Left colon (tissue), 2 donors: ENCODE measurements at regions not wholly inside any gene's neighbourhood (a gene's known extent, or its start where the extent isn't known, plus 50 kb on each side); places are given as distances from the start of the nearest gene placed in this dataset.

Experiments
- ATAC-seq: fragments of 200-7000 bp; cut with Tn5 transposase; one replicate; pipeline ENCODE4 v1.9.1; 2020; ENCODE audit warnings: mild to moderate bottlenecking, moderate library complexity
- DNase-seq, 2 donors: peaks; one replicate each; pipeline ENCODE4 v3.0.0-alpha.2; 2020
- intact Hi-C, 2 donors: fragments of 100-400 bp; cut with DNase I in 1 of 2; cut with micrococcal nuclease in 1 of 2; formaldehyde crosslinking; loops; one replicate each; pipeline versions ENCODE4 v1.11.2 to v1.14.0; 2022; cut with DNase I, micrococcal nuclease
- donor health status: DM: no; HTN: no; CAD: no.
- donor health status: DM: yes; HTN: yes; CAD: no.

- no peak for DNase-seq
- intact Hi-C loops: no loop called here
- no peak for ATAC-seq
Observed at GRCh38 chr5:141779503-141779973, 97.5 kb upstream of the ARAP3 start.

GRCh38 chr5:141778683-141779082 is 96.7 kb upstream of the ARAP3 start:
- DNase-seq (no peak), ATAC-seq (no peak)
- intact Hi-C loops: no loop called here

GRCh38 chr5:141778206-141778605 is 96.2 kb upstream of the ARAP3 start:
- intact Hi-C loops: no loop called here
- ATAC-seq (no peak), DNase-seq (no peak)

GRCh38 chr5:141777711-141778110 is 95.7 kb upstream of the ARAP3 start:
- no peak for DNase-seq

GRCh38 chr5:141777130-141777529 is 95.1 kb upstream of the ARAP3 start:
- DNase-seq: no peak
- ATAC-seq: no peak
- intact Hi-C loops: no loop called here

More at GRCh38 chr5:141777711-141778110, 95.7 kb upstream of the ARAP3 start:
- intact Hi-C loops: no loop called here
- ATAC-seq: no peak

DNA sequence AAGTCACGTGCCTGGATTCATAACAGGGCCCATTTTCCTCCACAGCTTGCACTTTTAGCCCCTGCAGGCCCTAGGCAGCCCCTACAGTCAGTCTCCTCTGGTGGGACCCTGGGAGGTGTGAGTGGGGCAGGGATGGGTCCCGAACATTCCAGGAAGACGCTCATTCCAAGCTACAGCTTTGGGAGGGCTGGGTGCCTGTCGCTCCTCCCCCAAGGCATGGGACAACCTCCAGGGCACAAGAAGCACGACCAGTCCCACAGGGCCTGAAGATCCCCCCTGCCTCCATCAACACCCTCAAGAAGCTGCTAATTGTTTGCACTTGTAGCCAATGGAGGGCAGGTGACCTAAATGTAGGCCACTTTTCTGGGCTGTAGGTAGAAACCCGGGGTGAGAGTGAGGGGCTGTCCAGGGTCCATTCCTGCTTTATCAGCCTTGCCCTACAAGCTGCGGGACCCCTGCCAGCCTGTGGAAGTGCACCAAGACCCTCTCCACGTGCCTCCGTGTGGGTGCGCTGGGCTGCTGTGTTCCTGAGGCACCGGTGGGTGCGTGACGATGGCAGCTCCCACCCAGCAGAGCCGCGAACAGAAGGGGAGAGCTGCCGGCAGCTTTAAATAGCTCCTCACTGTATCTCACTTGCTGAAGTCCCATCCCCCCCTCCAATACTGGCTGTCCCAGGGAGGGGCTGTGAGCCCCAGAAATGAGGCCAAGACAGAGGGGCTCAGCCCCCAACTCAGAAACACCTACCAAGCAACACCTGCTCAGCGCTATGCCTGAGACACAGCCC is 91.9 kb upstream of the ARAP3 start:
- DNase-seq (no peak), ATAC-seq (no peak)
- intact Hi-C loops: no loop called here

GRCh38 chr5:141772281-141772680 is 90.3 kb upstream of the ARAP3 start:
- intact Hi-C loops: no loop called here
- ATAC-seq (no peak), DNase-seq (no peak)

- intact Hi-C loops: no loop called here
- DNase-seq: no peak
- no peak for ATAC-seq
Observed at GRCh38 chr5:141771562-141771961, 89.5 kb upstream of the ARAP3 start.

- ATAC-seq (no peak), DNase-seq (no peak)
- intact Hi-C loops: no loop called here
Observed at GRCh38 chr5:141771031-141771430, 89.0 kb upstream of the ARAP3 start.

GRCh38 chr5:141769671-141770070 is 87.6 kb upstream of the ARAP3 start:
- intact Hi-C loops: no loop called here
- no peak for DNase-seq
- ATAC-seq: no peak

DNA sequence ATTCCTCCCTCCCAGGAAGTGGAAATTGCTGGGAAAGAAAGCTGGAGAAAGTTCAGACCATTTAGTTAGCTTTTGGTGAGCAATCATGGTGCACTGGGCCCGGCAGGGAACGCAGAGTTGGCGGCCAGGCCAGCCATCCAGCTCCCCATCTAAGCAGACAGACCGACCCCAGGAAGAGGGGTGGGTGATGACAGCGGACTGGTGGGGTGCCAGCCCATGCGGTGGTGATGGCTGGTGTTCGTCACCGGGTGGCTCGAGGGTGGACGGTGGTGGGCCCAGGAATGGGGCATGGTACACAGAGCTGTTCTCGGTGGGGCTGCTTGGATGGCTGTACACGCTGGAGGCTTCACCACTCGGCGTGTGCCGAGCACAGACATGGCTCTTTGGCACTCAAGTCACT is 85.6 kb upstream of the ARAP3 start:
- DNase-seq (no peak), ATAC-seq (no peak)
- intact Hi-C loops: no loop called here

GRCh38 chr5:141765896-141766551 is 84.0 kb upstream of the ARAP3 start:
- intact Hi-C loops: no loop called here
- no peak for ATAC-seq
- DNase-seq: no peak

DNA sequence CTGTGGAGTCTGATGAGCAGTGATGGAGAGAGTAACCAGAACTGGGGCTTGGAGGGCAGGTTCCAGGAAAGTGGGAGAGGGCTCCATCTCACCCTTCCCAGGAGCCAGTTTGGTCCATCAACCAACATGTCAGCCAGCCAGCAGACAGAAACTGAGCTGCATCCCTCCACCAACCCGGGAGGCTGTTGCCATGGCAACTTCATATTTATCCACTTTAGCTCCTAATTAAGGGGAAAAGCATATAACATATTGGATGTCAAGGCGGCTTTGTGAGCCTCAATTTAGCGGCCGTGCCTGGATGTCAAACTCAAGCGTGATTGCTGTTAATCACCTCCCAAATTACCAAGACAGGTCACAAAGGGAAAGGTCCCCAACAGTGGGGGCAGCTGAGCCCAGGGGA is 81.5 kb upstream of the ARAP3 start:
- intact Hi-C loops: no loop called here
- DNase-seq (no peak), ATAC-seq (no peak)

DNA sequence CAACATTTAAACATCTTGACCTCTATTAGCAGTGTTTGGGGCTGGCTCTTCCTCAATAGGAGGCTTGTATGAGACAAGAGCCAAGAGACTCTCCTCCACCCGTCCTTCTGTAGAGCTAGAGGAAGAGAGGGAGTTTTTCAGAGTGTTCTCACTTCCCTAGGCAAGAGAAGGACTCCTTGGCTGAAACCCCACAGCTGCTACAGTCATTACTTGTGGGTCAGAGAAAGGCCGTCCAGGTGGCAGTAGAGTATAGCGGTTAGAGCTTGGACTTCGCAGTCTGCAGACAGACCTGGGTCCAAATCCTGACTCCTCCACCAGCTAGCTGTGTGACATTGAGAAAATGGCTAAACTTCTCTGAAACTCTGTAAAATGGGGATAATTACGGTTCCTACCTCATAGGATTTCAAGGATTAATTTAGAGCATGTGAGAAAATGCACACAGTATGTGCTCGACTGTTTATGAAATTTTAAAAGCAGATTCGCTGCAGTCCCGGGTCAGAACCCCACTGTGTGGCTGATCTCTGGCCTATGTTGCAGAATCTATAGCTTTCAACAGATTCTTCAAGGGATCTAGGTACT is 80.8 kb upstream of the ARAP3 start:
- DNase-seq: no peak
- intact Hi-C loops: no loop called here
- peak; percentile 56 for ATAC-seq

DNA sequence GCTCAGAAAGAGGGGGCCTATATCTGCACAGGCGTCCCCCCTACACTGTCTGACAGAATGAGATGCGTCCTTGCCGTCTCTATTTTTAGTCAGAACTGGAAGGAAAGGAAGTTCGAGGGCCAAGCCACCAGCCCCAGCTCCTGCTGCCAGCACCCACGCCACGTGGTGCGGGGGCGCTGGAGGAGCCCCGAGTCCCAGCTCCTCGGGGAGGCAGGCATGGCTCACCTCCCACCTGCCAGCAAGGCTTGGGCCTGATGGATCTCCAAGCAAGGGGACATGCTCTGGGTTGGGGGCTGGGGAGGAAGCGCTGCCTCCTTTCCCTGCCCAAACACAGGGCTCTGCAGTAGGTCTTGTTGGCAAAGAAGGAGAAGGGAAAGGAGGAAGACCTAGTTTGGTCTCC is 80.3 kb upstream of the ARAP3 start:
- ATAC-seq (no peak), DNase-seq (no peak)
- intact Hi-C loops: no loop called here

GRCh38 chr5:141760753-141761152 is 78.7 kb upstream of the ARAP3 start:
- DNase-seq (no peak), ATAC-seq (no peak)
- intact Hi-C loops: no loop called here

DNA sequence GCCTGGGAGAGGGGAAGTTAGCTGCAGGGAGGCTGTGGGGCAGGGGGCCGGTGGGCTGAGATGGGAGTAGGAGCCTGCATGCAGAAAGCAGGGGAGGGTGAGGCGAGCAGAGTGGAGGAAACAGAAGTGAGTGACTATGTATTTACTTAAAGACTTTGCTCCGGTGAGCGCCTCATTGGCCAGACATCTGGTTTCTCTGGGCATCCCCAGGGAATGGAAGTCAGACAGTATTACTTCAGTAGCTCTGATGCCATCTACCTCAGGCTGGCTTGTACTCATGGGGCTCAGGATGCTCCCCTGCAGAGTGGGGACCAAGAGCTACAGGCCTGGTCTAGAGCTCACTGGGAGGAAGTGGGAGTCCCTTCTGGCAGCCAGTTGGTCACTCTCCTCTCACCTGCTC is 78.2 kb upstream of the ARAP3 start:
- intact Hi-C loops: no loop called here
- no peak for ATAC-seq

GRCh38 chr5:141758310-141758998 is 76.4 kb upstream of the ARAP3 start:
- no peak for DNase-seq
- intact Hi-C loops: no loop called here
- no peak for ATAC-seq

More for the DNA sequence above, 78.2 kb upstream of the ARAP3 start:
- no peak for DNase-seq

GRCh38 chr5:141757402-141757801 is 75.4 kb upstream of the ARAP3 start:
- peak; percentile 85 for ATAC-seq
- intact Hi-C loops: no loop called here

DNA sequence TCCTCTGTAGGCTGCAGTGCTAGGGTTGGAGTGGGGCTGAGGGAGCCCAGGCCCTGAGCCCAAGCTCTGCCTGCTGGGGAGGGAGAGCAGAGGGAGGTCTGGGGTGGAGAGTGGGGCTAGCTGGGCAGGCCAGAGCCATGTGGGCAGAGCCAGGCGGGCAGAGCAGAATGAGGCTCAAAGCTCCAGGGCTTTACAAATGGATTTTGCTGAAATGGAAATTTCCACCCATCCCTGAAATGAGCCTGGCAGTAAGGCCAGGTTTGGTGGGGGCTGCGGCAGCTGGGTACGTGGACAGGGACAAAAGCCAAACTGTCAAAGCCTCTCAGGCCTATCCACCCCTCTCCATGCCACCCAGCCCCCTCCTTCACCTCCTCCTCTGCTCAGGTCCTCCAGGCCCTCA is 74.2 kb upstream of the ARAP3 start:
- intact Hi-C loops: no loop called here
- no peak for DNase-seq
- ATAC-seq: no peak

More at GRCh38 chr5:141757402-141757801, 75.4 kb upstream of the ARAP3 start:
- peak in 1 of 2 donors; percentile 15 for DNase-seq
